Stimulated activated CD8-positive, alpha-beta memory T cell treated with anti-CD3 and anti-CD28 coated beads, Interleukin-7, amount 100 ng/mL, for 1 hour (primary cell): ENCODE measurements at regions not wholly inside any gene's neighbourhood (a gene's known extent, or its start where the extent isn't known, plus 50 kb on each side); places are given as distances from the start of the nearest gene placed in this dataset.

Source experiments
- DNase-seq, 2 donors: peaks; one replicate each; pipeline ENCODE4 v3.0.0-alpha.2; 2020; ENCODE audit warnings: low read depth in 2 of 2

DNA sequence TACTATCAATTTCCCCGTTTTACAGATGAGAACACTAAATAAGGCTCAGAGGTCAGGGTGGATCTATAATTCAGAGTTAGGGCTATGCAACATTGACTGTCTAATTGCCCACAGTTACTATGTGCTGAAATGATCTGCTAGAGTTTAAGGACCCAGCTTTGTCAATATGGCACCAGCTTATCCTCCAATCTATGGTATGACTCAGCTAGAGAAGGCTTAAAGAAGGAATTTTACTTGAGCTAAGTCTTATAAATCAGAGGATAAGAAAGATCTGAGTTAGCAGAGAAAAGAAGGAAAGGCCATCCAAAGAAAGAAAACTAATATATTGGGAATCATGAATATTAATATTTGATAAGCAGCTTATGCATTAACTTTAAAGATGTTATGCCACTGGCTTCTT, 78.1 kb downstream of the ASB9 start:
- no peak for DNase-seq

GRCh38 chrX:15188039-15188438, 81.8 kb downstream of the ASB9 start:
- DNase-seq, result no peak

- DNase-seq, result no peak
Measured at GRCh38 chrX:15177316-15177715, 92.6 kb downstream of the ASB9 start.

GRCh38 chrX:15173411-15173810, 96.5 kb downstream of the ASB9 start:
- no peak for DNase-seq

GRCh38 chrX:15170927-15171326, 99.0 kb downstream of the ASB9 start:
- no peak for DNase-seq

- DNase-seq, result no peak
Measured at GRCh38 chrX:15167826-15168225, 102.1 kb downstream of the ASB9 start.

DNA sequence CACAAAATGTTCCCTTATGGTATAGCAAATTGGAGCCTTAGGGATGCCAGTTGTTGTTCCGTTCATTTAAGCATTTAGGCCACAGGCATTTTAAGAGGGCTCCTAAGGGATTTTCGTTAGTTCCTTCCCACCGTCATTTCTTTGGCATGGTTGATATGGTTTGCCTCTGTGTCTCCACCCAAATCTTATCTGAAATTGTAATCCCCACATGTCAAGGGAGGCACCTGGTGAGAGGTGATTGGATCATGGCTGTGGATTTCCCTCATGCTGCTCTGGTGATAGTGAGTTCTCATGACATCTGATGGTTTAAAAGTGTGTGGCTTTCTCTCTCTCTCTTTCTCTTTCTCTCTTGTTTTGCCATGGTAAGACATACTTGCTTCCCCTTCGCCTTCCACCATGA, 104.1 kb downstream of the ASB9 start:
- no peak for DNase-seq

DNA sequence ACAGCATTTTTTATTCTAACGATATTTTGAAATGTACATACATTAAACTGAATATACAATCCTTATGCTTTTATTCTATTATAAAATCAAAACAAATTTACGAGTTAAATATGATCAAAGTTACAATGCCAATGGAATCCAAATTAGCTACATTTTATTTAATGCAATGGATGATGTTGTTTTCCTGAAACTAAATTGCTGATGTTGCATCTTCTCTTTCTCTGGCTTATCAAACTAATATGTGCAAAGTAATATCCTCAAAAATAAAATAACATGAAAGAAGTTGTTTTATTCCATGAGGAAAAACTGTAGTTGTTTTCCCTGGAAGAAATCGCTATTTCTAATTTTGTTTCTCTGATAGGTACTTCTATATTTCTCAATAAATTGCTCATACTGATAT, 106.8 kb downstream of the ASB9 start:
- no peak for DNase-seq

DNA sequence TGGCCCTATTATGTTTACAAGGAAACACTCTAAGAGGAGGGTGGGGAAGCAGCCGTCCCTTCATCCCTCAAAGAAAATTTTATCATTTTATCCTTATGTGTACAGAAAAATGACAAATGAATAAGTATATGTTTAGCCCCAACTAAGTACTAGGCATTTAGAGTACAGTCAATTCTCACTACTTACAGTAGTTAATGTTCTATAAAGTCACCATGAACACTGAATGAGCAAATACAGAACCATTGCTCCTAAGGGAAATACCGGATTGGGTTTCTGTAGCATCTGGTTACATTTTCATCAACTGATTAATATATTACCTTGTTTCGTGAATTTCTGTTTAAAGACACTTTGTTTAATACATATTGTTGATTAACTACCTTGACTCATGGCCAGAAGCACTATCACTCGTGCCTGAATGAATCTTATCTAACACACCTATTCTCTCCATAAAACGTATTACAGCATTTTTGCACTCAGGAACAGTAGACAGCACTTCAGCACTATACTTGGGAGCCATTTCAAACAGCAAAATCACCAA, 109.3 kb downstream of the ASB9 start:
- DNase-seq, result no peak

DNA sequence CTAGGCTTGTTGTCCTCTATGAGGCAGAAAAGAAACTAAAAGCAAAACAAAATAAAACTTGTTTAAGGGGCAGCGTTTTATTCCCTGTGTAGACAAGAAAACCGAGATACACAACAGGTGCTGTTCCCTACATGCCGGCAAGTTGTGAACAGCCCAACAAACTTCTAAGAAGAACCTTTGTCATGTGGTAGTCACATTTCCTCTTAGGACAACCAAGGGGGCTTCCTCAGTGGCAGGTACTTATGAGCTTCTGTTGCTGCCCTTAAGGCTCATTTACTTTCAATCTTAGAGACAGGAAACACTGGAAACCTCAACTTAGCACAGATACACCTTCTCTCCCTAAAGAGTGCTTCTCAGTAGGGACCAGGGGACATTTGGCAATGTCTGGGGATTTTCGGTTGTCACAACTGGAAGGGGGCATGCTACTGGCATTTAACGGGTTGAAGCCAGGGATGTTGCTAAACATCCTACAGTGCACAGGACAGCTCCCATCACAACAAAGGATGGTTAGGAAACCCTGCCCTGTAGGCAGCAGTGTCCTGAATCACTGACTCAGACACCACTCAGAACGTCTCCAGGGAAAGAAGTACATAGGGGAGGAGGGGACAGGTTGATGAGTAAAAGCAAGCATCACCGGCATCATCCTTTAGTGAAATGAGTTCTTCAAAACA, 111.0 kb downstream of the ASB9 start:
- DNase-seq, result no peak

DNA sequence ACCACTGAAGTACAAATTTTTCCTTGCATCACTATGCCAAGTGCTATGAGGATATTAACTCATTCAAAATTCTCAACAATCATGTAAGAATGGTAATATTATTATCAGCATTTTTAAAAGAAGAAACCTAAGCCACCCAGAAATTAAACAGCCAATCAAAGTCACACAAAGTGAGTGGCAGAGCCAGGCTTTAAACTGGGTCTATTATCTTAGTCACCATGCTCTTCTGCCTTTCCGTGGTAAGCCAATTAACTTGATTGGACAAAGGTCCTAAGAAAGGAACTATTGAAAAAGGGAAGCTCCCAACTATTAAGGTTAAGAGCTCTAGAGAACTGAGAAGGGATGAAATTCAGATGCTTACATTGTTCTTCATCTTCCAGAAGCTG, 111.5 kb downstream of the ASB9 start:
- DNase-seq, result no peak

- DNase-seq, result no peak
Measured at GRCh38 chrX:15157624-15158023, 112.3 kb downstream of the ASB9 start.

GRCh38 chrX:15151267-15152186, 118.4 kb downstream of the ASB9 start:
- no peak for DNase-seq

DNA sequence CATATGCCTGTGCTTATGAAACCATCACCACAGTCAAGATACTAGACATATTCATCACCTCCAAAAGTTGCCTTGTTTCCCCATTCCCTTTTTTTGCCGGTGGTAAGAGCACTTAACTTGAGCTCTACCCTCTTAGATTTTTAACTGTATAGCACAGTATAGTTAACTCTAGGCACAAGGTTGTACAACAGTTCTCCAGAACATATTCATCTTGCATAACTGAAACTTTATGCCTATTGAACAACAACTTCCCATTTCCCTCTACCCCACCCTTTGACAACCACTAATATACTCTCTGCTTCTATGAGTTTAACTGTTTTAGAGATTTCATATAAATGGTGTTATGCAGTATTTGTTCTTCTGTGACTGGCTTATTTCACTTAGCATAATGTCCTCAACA, 119.3 kb downstream of the ASB9 start:
- no peak for DNase-seq

GRCh38 chrX:15146515-15146914, 123.4 kb downstream of the ASB9 start:
- no peak for DNase-seq

DNA sequence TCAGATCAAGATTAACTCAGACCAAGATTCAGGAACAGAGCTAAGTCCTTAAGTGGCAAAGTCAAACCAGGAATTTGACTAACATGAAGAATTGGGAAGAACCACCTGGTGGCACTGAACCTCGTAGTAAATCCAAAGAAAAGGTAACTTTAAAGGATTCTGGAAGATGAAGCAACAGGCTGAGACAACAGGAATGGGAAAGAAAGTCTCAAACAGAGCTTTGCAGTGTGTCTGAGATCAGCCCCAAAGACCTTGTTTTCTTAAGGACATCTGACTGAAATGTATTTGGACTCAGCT, 126.1 kb downstream of the ASB9 start:
- DNase-seq, result no peak

DNA sequence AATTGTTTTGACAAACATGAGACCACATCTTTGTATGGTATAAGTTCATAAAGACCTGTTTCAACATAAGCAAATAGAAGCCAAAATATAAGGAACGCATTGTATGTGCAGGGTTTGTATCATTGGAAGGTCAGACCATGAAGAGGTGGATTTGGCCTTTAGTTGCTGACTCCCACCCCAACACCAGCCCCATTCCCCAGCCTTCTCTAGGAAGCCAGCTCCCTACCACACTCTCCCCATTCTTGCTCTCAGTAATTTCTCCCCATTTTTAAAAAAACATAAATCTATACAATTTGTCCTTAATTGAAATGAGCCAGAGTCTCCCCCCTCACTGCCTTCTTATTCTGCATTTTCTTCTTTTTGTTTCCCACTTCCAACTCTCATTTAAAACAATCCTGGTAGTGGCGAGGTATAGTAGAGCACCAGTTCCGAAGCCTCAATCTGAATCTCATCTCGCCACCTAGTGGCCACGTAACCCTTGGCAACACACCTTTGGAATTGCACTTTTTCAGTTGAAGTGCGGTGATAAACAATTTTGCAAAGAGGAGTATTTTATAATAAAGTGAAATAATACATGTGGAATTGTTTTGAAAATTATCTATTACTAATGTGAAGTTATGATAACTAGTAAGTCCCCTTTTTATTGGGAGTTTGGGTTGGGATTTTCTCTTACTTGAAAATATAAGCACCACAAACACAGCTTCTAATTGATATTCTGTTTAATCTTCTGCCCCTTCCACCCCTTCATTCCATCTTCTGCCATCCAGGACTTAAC, 126.6 kb downstream of the ASB9 start:
- peak in 1 of 2 donors; percentile 34 for DNase-seq

DNA sequence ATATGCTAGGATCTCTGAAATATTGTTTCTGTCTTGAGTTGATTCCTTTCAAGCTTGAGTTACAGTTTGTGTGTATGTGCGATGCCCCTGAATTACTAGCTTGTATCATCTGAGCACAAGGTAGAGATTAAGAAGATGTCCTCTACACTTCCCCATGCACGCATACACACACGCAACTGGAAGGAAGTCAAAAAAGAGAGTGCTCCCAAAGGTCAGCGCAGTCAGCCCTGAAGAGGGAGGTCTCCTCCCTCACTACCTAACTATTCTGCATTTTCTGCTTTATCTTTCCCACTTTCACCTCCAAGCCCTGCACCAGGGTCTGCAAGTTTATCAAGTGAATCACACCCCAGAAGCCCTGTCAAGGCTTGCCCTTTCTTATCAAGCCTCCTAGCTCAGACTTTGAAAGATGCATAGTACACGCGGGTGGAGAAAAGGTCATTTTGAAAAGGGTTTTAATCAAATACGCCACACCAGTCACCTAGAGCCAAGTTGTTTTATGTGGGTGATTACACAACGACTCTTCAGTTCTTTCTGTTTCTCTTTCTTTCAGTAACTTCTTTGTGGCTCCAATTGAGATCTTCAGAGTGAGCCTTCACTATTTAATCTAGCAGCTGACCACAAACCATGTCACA, 127.7 kb downstream of the ASB9 start:
- DNase-seq, result no peak

DNA sequence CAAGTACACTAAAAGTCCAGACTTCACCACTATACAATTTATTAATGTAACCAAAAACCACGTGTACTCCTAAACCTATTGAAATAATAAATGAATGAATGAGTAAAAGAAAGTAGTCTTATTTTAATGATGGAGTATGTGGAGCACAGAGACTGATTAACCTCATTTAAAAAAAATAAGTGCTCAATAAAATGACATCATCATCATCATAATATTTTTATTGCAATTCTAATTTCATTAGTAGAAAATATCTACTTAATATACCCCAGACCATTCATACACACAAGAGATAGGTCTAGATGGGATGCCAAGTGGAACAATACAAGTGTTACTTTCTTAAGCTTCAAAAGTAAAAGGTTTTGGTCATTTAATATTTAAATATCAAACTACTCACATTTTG, 133.1 kb downstream of the ASB9 start:
- DNase-seq, result no peak

DNA sequence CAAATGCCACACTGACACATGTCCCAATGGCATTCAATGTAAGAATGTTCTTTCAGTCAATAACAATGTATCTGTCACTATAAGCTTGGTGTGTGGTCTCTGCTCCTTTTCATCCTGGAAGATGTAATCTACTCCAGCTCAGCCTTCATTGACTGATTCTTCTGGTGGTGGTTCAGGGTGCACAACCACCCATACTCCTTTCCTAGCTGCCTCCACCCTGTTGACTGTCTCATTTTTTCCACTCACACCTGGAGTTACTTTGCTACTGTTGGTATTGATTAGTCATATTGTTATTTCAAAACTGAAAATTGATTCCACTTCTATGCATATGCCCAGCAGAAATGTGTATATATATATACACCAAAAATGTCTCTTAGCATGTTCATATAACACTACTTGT, 140.5 kb downstream of the ASB9 start:
- DNase-seq, result no peak

DNA sequence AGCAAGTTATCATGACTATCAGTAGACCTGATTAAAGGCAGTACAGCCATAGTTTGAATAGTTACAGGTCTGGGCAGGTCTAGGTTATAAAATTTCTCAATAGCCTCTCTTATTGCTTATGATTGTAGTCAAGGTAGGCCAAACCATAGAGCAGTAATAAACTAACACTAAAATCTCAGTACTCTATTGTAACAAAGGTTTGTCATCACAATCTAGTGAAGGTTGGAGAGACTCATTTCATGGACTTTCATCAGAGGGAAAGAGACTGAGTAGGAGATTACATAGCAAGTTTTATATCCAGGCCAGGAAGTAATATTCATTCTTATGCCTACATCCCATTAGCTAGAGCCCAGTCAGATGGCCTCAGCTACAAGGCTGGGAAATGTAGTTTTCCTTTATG, 141.0 kb downstream of the ASB9 start:
- DNase-seq, result no peak

GRCh38 chrX:15127010-15127409, 142.9 kb downstream of the ASB9 start:
- DNase-seq, result no peak
